Adrenal gland (tissue), 9 donors: ENCODE measurements at regions not wholly inside any gene's neighbourhood (a gene's known extent, or its start where the extent isn't known, plus 50 kb on each side); places are given as distances from the start of the nearest gene placed in this dataset.

Experiments used
- DNase-seq, 7 donors: peaks; one replicate each; pipeline ENCODE4 v3.0.0-alpha.2; 2019 to 2020
- H3K27ac ChIP-seq, 5 donors: fragments of 200-600 bp; sonication (generic) in 4 of 5; 1 replicate in 3 of 5; 2 replicates in 2 of 5; pipeline versions ENCODE4 v1.5.1 to v1.8.0; 2016 to 2020; ENCODE audit warnings: mild to moderate bottlenecking in 1 of 5
- H3K27me3 ChIP-seq: fragments of 200-600 bp; 2 replicates; pipeline ENCODE4 v1.8.0; 2021
- H3K36me3 ChIP-seq, 2 donors: fragments of 200-600 bp; replicated peaks in 1 of 2; 1 replicate in 1 of 2; 2 replicates in 1 of 2; pipeline versions ENCODE4 v1.5.1 to v1.8.0; 2018 to 2022
- H3K4me1 ChIP-seq, 2 donors: fragments of 200-600 bp; replicated peaks in 1 of 2; 1 replicate in 1 of 2; 2 replicates in 1 of 2; pipeline versions ENCODE4 v1.5.1 to v1.8.0; 2018 to 2021
- H3K4me3 ChIP-seq, 4 donors: fragments of 200-600 bp; sonication (generic) in 3 of 4; one replicate each; pipeline ENCODE4 v1.5.1; 2016 to 2018
- H3K9me3 ChIP-seq, 3 donors: fragments of 200-600 bp; sonication (generic) in 1 of 3; replicated peaks in 1 of 3; 1 replicate in 2 of 3; 2 replicates in 1 of 3; pipeline versions ENCODE4 v1.5.1 to v1.8.0; 2016 to 2021
- POLR2A ChIP-seq, 2 donors: fragments of 450-650 bp; IDR thresholded peaks; one replicate each; pipeline ENCODE4 v1.6.1; 2017; ENCODE audit warnings: antibody characterized with exemption in 2 of 2, mild to moderate bottlenecking in 2 of 2, moderate library complexity in 1 of 2
- WGBS, 4 donors: extraction: QIAGEN DNeasy Blood & Tissue Kit in 2 of 4; methylation state at CpG; one replicate each; pipeline versions ENCODE4 v1.1.5 to v1.1.7; 2013 to 2017; 5-methylcytosine and 5-hydroxymethylcytosine counted together
- intact Hi-C, 2 donors: fragments of 100-400 bp; cut with DNase I; formaldehyde crosslinking; loops; one replicate each; pipeline versions ENCODE4 v1.14.1 to v1.15.0; 2022 to 2023
- TF ChIP-seq, protein P1 (sequence below), 6 experiments: fragments of 450-650 bp in 4 of 6; fragments of 200-600 bp in 2 of 6; sonication (generic) in 1 of 6; IDR thresholded peaks; 1 replicate in 5 of 6; 2 replicates in 1 of 6; pipeline versions ENCODE4 v1.5.1 to v1.8.0; 2016 to 2021; ENCODE audit warnings: antibody characterized with exemption in 6 of 6, mild to moderate bottlenecking in 2 of 6, moderate library complexity in 1 of 6
- donor health status: healthy with polysubstance abuse.
- donor health status: Bipolar disorder and iron deficiency.
- donor health status: DM: yes; HTN: yes; CAD: no.
- donor health status: DM: no; HTN: no; CAD: no.
- donor health status: DM: no; HTN: no; CAD: no.

DNA sequence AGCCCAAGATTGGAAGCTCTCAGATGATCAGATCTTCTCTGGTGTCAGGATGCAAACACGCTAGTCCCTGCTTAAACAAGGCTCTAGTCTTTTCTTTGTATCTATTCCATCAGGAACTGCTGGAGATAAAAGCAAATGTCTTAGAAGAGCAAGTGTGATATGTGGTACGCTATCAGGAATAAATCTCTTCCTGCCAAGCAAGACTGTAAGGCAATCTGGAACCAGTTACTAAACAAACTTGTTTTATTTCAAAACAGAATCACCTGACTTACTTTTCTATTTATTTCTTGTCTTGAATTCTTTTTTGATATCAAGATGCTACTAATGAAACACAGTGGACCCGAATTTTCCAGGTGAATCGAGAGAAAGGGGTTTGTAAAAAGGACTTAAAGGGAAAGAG, 139.9 kb upstream of the ZNF644 start:
- intact Hi-C loops: loop anchor here in 1 of 2 donors (10.0 kb wide), 2 partner anchors 437 to 577 kb away; no protein-coding TSS in a partner anchor
- no peak for DNase-seq
- Histone ChIP-seq H3K27me3 (no peaks in the 10 kb centered on the region), H3K27ac (no peak overlapping the region), H3K4me3 (no peak overlapping the region), H3K36me3 (no peaks in the 10 kb centered on the region), H3K4me1 (no peaks in the 10 kb centered on the region), H3K9me3 (no peaks in the 10 kb centered on the region)
- WGBS, 4 donors: 49 to 60% (median 56%) methylated on average over 4 of the region's 4 CpGs
- no peak for TF ChIP-seq POLR2A (IDR thresholded peaks at IDR 0.05)
- TF ChIP-seq, protein P1, sequence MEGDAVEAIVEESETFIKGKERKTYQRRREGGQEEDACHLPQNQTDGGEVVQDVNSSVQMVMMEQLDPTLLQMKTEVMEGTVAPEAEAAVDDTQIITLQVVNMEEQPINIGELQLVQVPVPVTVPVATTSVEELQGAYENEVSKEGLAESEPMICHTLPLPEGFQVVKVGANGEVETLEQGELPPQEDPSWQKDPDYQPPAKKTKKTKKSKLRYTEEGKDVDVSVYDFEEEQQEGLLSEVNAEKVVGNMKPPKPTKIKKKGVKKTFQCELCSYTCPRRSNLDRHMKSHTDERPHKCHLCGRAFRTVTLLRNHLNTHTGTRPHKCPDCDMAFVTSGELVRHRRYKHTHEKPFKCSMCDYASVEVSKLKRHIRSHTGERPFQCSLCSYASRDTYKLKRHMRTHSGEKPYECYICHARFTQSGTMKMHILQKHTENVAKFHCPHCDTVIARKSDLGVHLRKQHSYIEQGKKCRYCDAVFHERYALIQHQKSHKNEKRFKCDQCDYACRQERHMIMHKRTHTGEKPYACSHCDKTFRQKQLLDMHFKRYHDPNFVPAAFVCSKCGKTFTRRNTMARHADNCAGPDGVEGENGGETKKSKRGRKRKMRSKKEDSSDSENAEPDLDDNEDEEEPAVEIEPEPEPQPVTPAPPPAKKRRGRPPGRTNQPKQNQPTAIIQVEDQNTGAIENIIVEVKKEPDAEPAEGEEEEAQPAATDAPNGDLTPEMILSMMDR (IDR thresholded peaks at IDR 0.05): no peak

DNA sequence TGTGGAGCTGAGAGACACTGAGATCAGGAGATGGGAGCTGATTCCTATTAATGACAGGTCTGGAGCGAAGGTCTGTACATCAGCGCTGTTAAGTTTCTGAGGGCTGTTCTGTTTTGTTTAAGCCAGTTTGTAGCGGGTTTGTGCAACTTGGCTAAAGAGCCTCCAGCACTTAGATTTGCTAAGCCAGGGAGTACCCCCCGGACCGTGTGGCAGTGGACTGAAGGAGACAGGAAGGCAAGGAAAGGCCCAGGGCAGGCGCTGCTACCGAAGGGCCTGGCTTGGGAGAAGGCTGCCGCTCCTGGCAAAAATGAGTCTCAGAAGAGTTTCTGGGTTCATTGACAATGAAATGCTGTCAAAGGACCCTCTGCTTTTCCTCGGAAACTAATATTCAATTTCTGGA, 139.3 kb upstream of the ZNF644 start:
- 69 to 90% (median 75%) methylated on average over 9 of the region's 9 CpGs for WGBS, 4 donors
- H3K36me3 ChIP-seq: no peaks in the 10 kb centered on the region
- no peak overlapping the region for H3K27ac ChIP-seq
- DNase-seq: no peak
- H3K4me1 ChIP-seq: no peaks in the 10 kb centered on the region
- H3K4me3 ChIP-seq: no peak overlapping the region
- TF ChIP-seq POLR2A (IDR thresholded peaks at IDR 0.05): no peak
- TF ChIP-seq, protein P1 (IDR thresholded peaks at IDR 0.05): no peak
- no peaks in the 10 kb centered on the region for H3K27me3 ChIP-seq
- intact Hi-C loops: loop anchor here in 1 of 2 donors (10.0 kb wide), 2 partner anchors 436 to 576 kb away; no protein-coding TSS in a partner anchor
- H3K9me3 ChIP-seq: no peaks in the 10 kb centered on the region

DNA sequence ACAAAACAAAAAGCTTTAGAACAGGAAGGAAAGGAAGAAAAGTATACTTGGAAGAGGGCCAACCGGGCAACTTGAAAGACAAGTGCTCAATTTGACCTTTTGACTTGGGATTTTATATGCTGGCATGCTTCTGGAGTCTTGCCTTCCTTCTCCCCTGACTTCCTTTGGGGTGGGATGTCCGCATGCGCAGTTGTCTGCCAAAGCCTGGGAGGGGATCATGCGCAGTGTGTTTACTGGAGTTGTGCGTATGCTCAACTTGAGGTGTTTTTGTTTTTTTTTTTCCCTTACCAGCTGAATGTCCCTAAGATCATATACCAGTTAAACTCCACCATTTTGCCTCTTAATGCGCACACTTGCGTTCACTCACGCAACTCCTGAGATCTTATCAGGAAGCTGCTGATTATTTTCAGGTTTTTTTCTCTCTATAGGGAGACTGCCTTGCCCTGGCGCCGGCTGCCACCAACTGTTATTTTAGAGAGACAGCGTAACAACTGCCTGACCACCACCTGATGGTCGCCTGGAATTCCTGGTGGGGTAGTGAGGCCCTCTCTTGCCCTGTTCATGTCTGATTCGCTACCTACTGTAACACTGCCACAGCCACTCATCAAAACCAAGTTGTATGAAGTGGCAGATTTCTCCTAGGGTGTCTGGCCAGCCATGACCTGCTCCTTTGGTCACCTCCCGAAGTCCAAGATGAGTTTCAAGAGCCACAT, 138.7 kb upstream of the ZNF644 start:
- TF ChIP-seq POLR2A (IDR thresholded peaks at IDR 0.05): no peak
- TF ChIP-seq, protein P1 (IDR thresholded peaks at IDR 0.05): no peak
- WGBS, 4 donors: 91 to 93% (median 93%) methylated on average over 13 to 14 of the region's 14 CpGs
- Histone ChIP-seq H3K27me3 (no peaks in the 10 kb centered on the region), H3K36me3 (no peaks in the 10 kb centered on the region), H3K9me3 (no peaks in the 10 kb centered on the region), H3K4me1 (no peaks in the 10 kb centered on the region), H3K4me3 (no peak overlapping the region), H3K27ac (no peak overlapping the region)
- no peak for DNase-seq
- intact Hi-C loops: loop anchor here in 1 of 2 donors (10.0 kb wide), 2 partner anchors 436 to 576 kb away; no protein-coding TSS in a partner anchor

DNA sequence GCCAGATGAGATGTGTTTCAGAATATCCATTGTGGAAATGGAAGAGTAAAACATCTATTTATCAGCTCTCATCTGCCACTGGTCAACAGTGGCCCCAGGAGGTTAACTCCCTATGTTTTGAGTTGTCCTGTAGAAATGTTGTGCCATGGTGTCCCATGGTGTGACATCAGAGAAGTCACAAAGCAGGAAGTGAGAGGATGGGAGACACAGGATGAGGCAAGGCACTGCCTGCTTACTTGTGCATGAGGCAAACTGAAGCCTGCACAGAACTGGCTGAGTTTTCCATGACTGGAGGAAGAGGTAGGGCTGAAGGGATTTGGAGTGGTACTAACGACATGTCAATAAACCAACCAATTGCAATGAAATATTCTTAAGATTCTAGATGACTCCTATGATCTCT, 131.5 kb upstream of the ZNF644 start:
- TF ChIP-seq POLR2A (IDR thresholded peaks at IDR 0.05): no peak
- TF ChIP-seq, protein P1 (IDR thresholded peaks at IDR 0.05): no peak
- Histone ChIP-seq H3K27ac (no peak overlapping the region), H3K4me3 (no peak overlapping the region), H3K27me3 (no peaks in the 10 kb centered on the region), H3K4me1 (no peaks in the 10 kb centered on the region), H3K9me3 (no peaks in the 10 kb centered on the region), H3K36me3 (no peaks in the 10 kb centered on the region)
- intact Hi-C loops: no loop called here
- WGBS, 4 donors: 82 to 93% (median 84%) methylated on average over 1 of the region's 1 CpG
- DNase-seq: no peak
